GM19397 (cell line): ENCODE measurements at regions not wholly inside any gene's neighbourhood (a gene's known extent, or its start where the extent isn't known, plus 50 kb on each side); places are given as distances from the start of the nearest gene placed in this dataset.

Source experiments
- ATAC-seq: cut with Tn5 transposase; IDR thresholded peaks from one replicate; pipeline ENCODE4 v1.9.1; 2021; ENCODE audit warnings: mild to moderate bottlenecking, moderate library complexity; ENCODE audit not compliant: unreplicated experiment

GRCh38 chr4:13892739-13893105, 265.2 kb upstream of the BOD1L1 start:
- no peak for ATAC-seq

GRCh38 chr4:13893211-13893610, 265.7 kb upstream of the BOD1L1 start:
- no peak for ATAC-seq

- ATAC-seq, result no peak
Measured at GRCh38 chr4:13893987-13894386, 266.5 kb upstream of the BOD1L1 start.

- no peak for ATAC-seq
Measured at GRCh38 chr4:13900780-13901179, 273.3 kb upstream of the BOD1L1 start.

GRCh38 chr4:13902146-13902545, 274.6 kb upstream of the BOD1L1 start:
- ATAC-seq, result no peak

GRCh38 chr4:13903061-13903460, 275.5 kb upstream of the BOD1L1 start:
- ATAC-seq, result no peak

GRCh38 chr4:13903901-13904300, 276.4 kb upstream of the BOD1L1 start:
- ATAC-seq, result no peak

- no peak for ATAC-seq
Measured at GRCh38 chr4:13905543-13905942, 278.0 kb upstream of the BOD1L1 start.

GRCh38 chr4:13906727-13907126, 279.2 kb upstream of the BOD1L1 start:
- ATAC-seq, result no peak

GRCh38 chr4:13907255-13907751, 279.8 kb upstream of the BOD1L1 start:
- no peak for ATAC-seq

GRCh38 chr4:13908455-13908854, 280.9 kb upstream of the BOD1L1 start:
- no peak for ATAC-seq

GRCh38 chr4:13910556-13910955, 283.0 kb upstream of the BOD1L1 start:
- no peak for ATAC-seq

- ATAC-seq, result no peak
Measured at GRCh38 chr4:13911256-13911655, 283.7 kb upstream of the BOD1L1 start.

- no peak for ATAC-seq
Measured at GRCh38 chr4:13912436-13912925, 285.0 kb upstream of the BOD1L1 start.

- no peak for ATAC-seq
Measured at GRCh38 chr4:13912966-13913365, 285.4 kb upstream of the BOD1L1 start.

GRCh38 chr4:13917015-13917414, 289.5 kb upstream of the BOD1L1 start:
- ATAC-seq, result no peak

- ATAC-seq, result no peak
Measured at GRCh38 chr4:13918110-13918509, 290.6 kb upstream of the BOD1L1 start.

GRCh38 chr4:13918991-13919441, 291.5 kb upstream of the BOD1L1 start:
- ATAC-seq, result no peak

- ATAC-seq, result no peak
Measured at GRCh38 chr4:13920111-13920875, 292.8 kb upstream of the BOD1L1 start.

- no peak for ATAC-seq
Measured at GRCh38 chr4:13920901-13921300, 293.4 kb upstream of the BOD1L1 start.

- no peak for ATAC-seq
Measured at GRCh38 chr4:13921805-13922204, 294.3 kb upstream of the BOD1L1 start.

- ATAC-seq, result no peak
Measured at GRCh38 chr4:13922459-13922858, 294.9 kb upstream of the BOD1L1 start.
